ENCODE measurements at regions not wholly inside any gene's neighbourhood (a gene's known extent, or its start where the extent isn't known, plus 50 kb on each side); places are given as distances from the start of the nearest gene placed in this dataset.

DNA sequence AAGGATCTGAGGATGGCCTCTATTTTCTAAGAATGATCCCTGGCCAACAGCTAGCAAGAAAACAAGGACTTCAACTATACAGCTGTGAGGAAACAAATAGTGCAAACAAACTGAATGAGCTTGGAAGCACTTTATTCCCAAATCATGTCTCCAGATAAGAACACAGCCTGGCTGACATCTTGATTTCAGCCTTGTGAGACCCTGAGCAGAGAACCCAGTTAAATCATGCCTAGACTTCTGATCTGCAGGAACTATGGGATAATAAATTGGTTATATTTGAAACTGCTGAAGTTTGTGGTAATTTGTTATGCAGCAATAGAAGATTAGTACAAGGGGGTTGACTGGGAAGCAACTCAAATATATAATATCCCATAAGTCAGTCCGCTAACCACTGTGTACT is 183.9 kb upstream of the BMP4 start:
- TF ChIP-seq, protein P1, sequence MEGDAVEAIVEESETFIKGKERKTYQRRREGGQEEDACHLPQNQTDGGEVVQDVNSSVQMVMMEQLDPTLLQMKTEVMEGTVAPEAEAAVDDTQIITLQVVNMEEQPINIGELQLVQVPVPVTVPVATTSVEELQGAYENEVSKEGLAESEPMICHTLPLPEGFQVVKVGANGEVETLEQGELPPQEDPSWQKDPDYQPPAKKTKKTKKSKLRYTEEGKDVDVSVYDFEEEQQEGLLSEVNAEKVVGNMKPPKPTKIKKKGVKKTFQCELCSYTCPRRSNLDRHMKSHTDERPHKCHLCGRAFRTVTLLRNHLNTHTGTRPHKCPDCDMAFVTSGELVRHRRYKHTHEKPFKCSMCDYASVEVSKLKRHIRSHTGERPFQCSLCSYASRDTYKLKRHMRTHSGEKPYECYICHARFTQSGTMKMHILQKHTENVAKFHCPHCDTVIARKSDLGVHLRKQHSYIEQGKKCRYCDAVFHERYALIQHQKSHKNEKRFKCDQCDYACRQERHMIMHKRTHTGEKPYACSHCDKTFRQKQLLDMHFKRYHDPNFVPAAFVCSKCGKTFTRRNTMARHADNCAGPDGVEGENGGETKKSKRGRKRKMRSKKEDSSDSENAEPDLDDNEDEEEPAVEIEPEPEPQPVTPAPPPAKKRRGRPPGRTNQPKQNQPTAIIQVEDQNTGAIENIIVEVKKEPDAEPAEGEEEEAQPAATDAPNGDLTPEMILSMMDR (optimal IDR thresholded peaks at IDR 0.05 in 1 of 3, IDR thresholded peaks at IDR 0.05 in 1 of 3, conservative IDR thresholded peaks at IDR 0.05 in 1 of 3; ENCODE audit: extremely low read depth in 1 of 3, insufficient read depth in 2 of 3, low read length in 3 of 3) = no peak
- TF ChIP-seq EZH2 (IDR thresholded peaks at IDR 0.05; ENCODE audit: low read length) = no peak
- Histone ChIP-seq H3K9ac (ENCODE audit: control insufficient read depth, extremely low read depth, insufficient read depth, low read length) (no peak overlapping the region), H3K4me2 (ENCODE audit: control insufficient read depth, extremely low read depth, insufficient read depth, low read depth, low read length) (no peak overlapping the region), H3K27ac (ENCODE audit: control insufficient read depth, insufficient read depth, low read length) (no peak overlapping the region), H3K36me3 (ENCODE audit: control insufficient read depth in 2 of 2, extremely low read depth in 1 of 2, insufficient read depth in 2 of 2, low read length in 2 of 2) (no peaks in the 10 kb centered on the region), H3K4me1 (ENCODE audit: control insufficient read depth, extremely low read depth, insufficient read depth, low read length) (peaks cover 5% of the 10 kb centered on the region), H3K9me1 (ENCODE audit: control insufficient read depth, extremely low read depth, insufficient read depth, low read length) (no peaks in the 10 kb centered on the region), H2AFZ (ENCODE audit: control insufficient read depth, low read length) (no peak overlapping the region), H3K9me3 (ENCODE audit: control insufficient read depth, low read depth, low read length) (no peaks in the 10 kb centered on the region), H3K4me3 (ENCODE audit: control insufficient read depth in 2 of 3, extremely low read depth in 1 of 3, insufficient read depth in 2 of 3, low read depth in 1 of 3, low read length in 3 of 3) (no peak overlapping the region), H3K79me2 (ENCODE audit: control insufficient read depth, insufficient read depth, low read length) (no peaks in the 10 kb centered on the region), H4K20me1 (ENCODE audit: control insufficient read depth, extremely low read depth, insufficient read depth, low read length) (no peaks in the 10 kb centered on the region), H3K27me3 (ENCODE audit: control insufficient read depth, extremely low read depth, insufficient read depth, low read length) (no peaks in the 10 kb centered on the region)
- DNase-seq (ENCODE audit: low read depth, low spot score) = no peak
- FAIRE-seq = no peak
- dilution Hi-C loops (cut with MboI; ENCODE audit: extremely low pct_ligation_motif_present, low sequenced_read_pairs) = no loop called here

DNA sequence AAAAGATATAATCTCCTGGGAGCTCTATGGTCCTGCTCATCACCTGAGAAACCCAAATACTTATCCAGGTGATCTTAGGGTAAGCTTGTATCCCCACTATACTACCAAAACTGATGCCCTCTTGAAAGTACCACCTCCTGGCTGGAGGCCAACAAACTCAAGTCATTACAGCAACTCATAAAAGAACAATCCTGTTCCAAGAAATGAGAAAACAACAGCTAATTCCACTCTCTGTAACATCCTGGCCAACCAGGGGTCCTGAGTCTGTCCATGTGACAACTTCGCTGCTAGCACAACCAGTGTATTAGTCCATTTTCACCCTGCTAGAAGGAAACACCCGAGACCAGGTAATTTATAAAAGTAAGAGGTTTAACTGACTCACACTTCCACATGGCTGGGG is 190.0 kb upstream of the BMP4 start:
- H3K36me3 ChIP-seq (ENCODE audit: control insufficient read depth in 2 of 2, extremely low read depth in 1 of 2, insufficient read depth in 2 of 2, low read length in 2 of 2) = no peaks in the 10 kb centered on the region
- DNase-seq (ENCODE audit: low read depth, low spot score) = no peak
- no peaks in the 10 kb centered on the region for H4K20me1 ChIP-seq (ENCODE audit: control insufficient read depth, extremely low read depth, insufficient read depth, low read length)
- dilution Hi-C loops (cut with MboI; ENCODE audit: extremely low pct_ligation_motif_present, low sequenced_read_pairs) = no loop called here
- no peak overlapping the region for H3K9ac ChIP-seq (ENCODE audit: control insufficient read depth, extremely low read depth, insufficient read depth, low read length)
- peak overlapping the region; percentile 88 for H2AFZ ChIP-seq (ENCODE audit: control insufficient read depth, low read length)
- H3K27me3 ChIP-seq (ENCODE audit: control insufficient read depth, extremely low read depth, insufficient read depth, low read length) = no peaks in the 10 kb centered on the region
- FAIRE-seq = peak; percentile 76
- peaks cover 20% of the 10 kb centered on the region for H3K4me1 ChIP-seq (ENCODE audit: control insufficient read depth, extremely low read depth, insufficient read depth, low read length)
- no peaks in the 10 kb centered on the region for H3K9me1 ChIP-seq (ENCODE audit: control insufficient read depth, extremely low read depth, insufficient read depth, low read length)
- peak overlapping the region; percentile 25 for H3K27ac ChIP-seq (ENCODE audit: control insufficient read depth, insufficient read depth, low read length)
- no peak overlapping the region for H3K4me3 ChIP-seq (ENCODE audit: control insufficient read depth in 2 of 3, extremely low read depth in 1 of 3, insufficient read depth in 2 of 3, low read depth in 1 of 3, low read length in 3 of 3)
- H3K79me2 ChIP-seq (ENCODE audit: control insufficient read depth, insufficient read depth, low read length) = no peaks in the 10 kb centered on the region
- peak overlapping the region; percentile 32 for H3K4me2 ChIP-seq (ENCODE audit: control insufficient read depth, extremely low read depth, insufficient read depth, low read depth, low read length)
- TF ChIP-seq, protein P1 (optimal IDR thresholded peaks at IDR 0.05 in 1 of 3, IDR thresholded peaks at IDR 0.05 in 1 of 3, conservative IDR thresholded peaks at IDR 0.05 in 1 of 3; ENCODE audit: extremely low read depth in 1 of 3, insufficient read depth in 2 of 3, low read length in 3 of 3) = no peak
- no peak for TF ChIP-seq EZH2 (IDR thresholded peaks at IDR 0.05; ENCODE audit: low read length)
- H3K9me3 ChIP-seq (ENCODE audit: control insufficient read depth, low read depth, low read length) = no peaks in the 10 kb centered on the region
